ENCODE measurements at regions not wholly inside any gene's neighbourhood (a gene's known extent, or its start where the extent isn't known, plus 50 kb on each side); places are given as distances from the start of the nearest gene placed in this dataset.

DNA sequence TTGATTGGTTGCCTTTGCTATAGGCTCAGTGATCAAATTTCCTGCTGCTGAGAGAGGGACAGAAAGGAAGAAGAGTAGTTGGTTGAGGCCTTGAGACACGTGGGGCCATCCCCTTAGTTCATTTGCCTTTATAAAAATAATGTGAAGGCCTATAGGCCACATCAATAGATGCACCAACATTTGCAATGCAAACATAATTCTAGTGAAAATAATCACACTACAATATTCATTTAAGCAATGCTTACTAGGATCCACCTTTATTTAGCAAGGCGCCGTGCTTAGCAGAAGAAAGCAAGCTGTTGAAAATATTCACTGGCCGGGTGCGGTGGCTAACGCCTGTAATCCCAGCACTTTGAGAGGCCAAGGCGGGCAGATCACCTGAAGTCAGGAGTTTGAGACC lies 105.3 kb upstream of the CXCR4 start:
- Histone ChIP-seq H3K36me3 (no peaks in the 10 kb centered on the region), H3K27me3 (no peaks in the 10 kb centered on the region), H3K9me3 (no peaks in the 10 kb centered on the region), H3K27ac (no peak overlapping the region), H3K4me1 (no peaks in the 10 kb centered on the region), H3K4me3 (no peak overlapping the region)
- TF ChIP-seq EP300 (IDR thresholded peaks at IDR 0.05) (no peak), POLR2A (IDR thresholded peaks at IDR 0.05) (no peak), POLR2AphosphoS5 (IDR thresholded peaks at IDR 0.05) (no peak)
- TF ChIP-seq, protein P1, sequence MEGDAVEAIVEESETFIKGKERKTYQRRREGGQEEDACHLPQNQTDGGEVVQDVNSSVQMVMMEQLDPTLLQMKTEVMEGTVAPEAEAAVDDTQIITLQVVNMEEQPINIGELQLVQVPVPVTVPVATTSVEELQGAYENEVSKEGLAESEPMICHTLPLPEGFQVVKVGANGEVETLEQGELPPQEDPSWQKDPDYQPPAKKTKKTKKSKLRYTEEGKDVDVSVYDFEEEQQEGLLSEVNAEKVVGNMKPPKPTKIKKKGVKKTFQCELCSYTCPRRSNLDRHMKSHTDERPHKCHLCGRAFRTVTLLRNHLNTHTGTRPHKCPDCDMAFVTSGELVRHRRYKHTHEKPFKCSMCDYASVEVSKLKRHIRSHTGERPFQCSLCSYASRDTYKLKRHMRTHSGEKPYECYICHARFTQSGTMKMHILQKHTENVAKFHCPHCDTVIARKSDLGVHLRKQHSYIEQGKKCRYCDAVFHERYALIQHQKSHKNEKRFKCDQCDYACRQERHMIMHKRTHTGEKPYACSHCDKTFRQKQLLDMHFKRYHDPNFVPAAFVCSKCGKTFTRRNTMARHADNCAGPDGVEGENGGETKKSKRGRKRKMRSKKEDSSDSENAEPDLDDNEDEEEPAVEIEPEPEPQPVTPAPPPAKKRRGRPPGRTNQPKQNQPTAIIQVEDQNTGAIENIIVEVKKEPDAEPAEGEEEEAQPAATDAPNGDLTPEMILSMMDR (IDR thresholded peaks at IDR 0.05) = no peak
- no peak for ATAC-seq
- whole genome bisulfite sequencing, 2 donors (ENCODE audit: low coverage in 1 of 2) = 80 to 100% methylated on average over 1 to 7 of the region's 7 CpGs

DNA sequence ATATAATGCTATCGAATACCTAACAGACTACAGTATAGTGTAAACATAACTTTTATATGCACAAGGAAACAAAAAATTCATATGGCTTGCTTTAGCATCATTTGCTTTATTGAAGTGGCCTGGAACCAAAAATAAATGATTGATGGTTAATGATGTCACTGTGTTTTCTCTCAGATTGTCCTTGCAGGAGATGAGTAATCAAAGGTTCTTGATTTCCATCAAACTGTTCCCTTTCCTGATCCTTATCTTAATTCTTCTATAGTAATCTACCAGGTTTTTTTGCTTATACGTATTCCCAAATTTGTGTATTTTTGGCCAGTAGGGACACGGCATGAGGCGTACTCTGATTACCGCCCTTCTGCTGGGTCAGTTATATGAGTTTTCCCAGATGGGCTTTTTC lies 104.9 kb upstream of the CXCR4 start:
- H3K9me3 ChIP-seq = no peaks in the 10 kb centered on the region
- 50 to 79% methylated on average over 2 to 5 of the region's 5 CpGs for WGBS, 2 donors (ENCODE audit: low coverage in 1 of 2)
- no peaks in the 10 kb centered on the region for H3K27me3 ChIP-seq
- TF ChIP-seq, protein P1 (IDR thresholded peaks at IDR 0.05) = no peak
- TF ChIP-seq POLR2AphosphoS5 (IDR thresholded peaks at IDR 0.05) (no peak), EP300 (IDR thresholded peaks at IDR 0.05) (no peak), POLR2A (IDR thresholded peaks at IDR 0.05) (no peak)
- H3K36me3 ChIP-seq = no peaks in the 10 kb centered on the region
- H3K4me3 ChIP-seq = no peak overlapping the region
- no peak for ATAC-seq
- no peaks in the 10 kb centered on the region for H3K4me1 ChIP-seq
- H3K27ac ChIP-seq = no peak overlapping the region

DNA sequence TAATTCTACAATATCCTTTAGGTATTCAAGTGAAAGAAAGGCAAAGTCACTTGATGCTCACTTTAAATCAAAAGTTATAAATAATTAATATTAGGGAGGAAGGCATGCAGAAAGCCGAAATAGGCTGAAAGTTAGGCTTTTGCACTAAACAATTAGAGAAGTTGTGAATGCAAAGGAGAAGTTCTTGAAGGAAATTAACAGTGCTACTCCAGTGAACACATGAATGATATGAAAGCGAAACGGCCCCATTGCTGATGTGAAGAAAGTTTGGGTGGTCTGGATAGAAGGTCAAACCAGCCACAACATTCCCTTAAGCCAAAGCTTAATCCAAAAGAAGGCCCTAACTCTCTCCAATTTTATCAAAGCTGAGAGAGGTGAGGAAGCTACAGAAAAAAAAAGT lies 103.1 kb upstream of the CXCR4 start:
- H3K36me3 ChIP-seq = no peaks in the 10 kb centered on the region
- H3K27ac ChIP-seq = no peak overlapping the region
- WGBS, 2 donors (ENCODE audit: low coverage in 1 of 2) = 71 to 84% methylated on average over 3 of the region's 3 CpGs
- no peaks in the 10 kb centered on the region for H3K27me3 ChIP-seq
- H3K4me1 ChIP-seq = no peaks in the 10 kb centered on the region
- TF ChIP-seq, protein P1 (IDR thresholded peaks at IDR 0.05) = no peak
- TF ChIP-seq POLR2A (IDR thresholded peaks at IDR 0.05) (no peak), EP300 (IDR thresholded peaks at IDR 0.05) (no peak), POLR2AphosphoS5 (IDR thresholded peaks at IDR 0.05) (no peak)
- no peak overlapping the region for H3K4me3 ChIP-seq
- no peak for ATAC-seq
- no peaks in the 10 kb centered on the region for H3K9me3 ChIP-seq

DNA sequence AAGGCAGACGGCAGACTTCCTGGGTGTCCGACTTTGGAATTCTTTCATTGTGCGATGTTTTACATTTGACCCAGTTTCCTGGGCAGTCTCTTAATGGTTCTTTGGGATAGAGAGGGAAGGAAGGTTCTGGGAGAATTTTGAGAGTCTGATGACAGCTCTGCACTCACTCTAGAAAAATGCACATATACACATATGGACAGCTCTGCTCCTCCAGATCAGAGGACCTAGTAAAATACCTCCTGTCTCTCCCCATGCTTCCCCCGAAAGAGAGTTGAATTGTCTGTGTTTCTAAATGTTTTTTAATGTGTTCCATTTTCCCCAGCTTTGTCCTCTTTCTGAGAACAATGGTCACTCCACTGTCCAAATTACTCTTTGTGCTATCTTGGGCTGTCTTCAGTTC lies 102.0 kb upstream of the CXCR4 start:
- WGBS, 2 donors (ENCODE audit: low coverage in 1 of 2) = 22 to 55% methylated on average over 3 to 4 of the region's 4 CpGs

GRCh38 chr2:136219341-136219740 lies 101.4 kb upstream of the CXCR4 start:
- 67 to 69% methylated on average over 6 of the region's 6 CpGs for WGBS, 2 donors (ENCODE audit: low coverage in 1 of 2)
- TF ChIP-seq, protein P1 (IDR thresholded peaks at IDR 0.05) = no peak
- TF ChIP-seq EP300 (IDR thresholded peaks at IDR 0.05) (no peak), POLR2AphosphoS5 (IDR thresholded peaks at IDR 0.05) (no peak), POLR2A (IDR thresholded peaks at IDR 0.05) (no peak)
- Histone ChIP-seq H3K9me3 (no peaks in the 10 kb centered on the region), H3K4me3 (no peak overlapping the region), H3K36me3 (no peaks in the 10 kb centered on the region), H3K27me3 (no peaks in the 10 kb centered on the region), H3K27ac (no peak overlapping the region), H3K4me1 (no peaks in the 10 kb centered on the region)
- no peak for ATAC-seq

More for the DNA sequence above, 102.0 kb upstream of the CXCR4 start:
- Histone ChIP-seq H3K27me3 (no peaks in the 10 kb centered on the region), H3K4me1 (no peaks in the 10 kb centered on the region), H3K4me3 (no peak overlapping the region), H3K9me3 (no peaks in the 10 kb centered on the region), H3K27ac (no peak overlapping the region), H3K36me3 (no peaks in the 10 kb centered on the region)
- TF ChIP-seq, protein P1 (IDR thresholded peaks at IDR 0.05) = no peak
- no peak for ATAC-seq

Data from gastroesophageal sphincter (tissue), 4 donors.